Immature natural killer cell (primary cell): ENCODE measurements at regions not wholly inside any gene's neighbourhood (a gene's known extent, or its start where the extent isn't known, plus 50 kb on each side); places are given as distances from the start of the nearest gene placed in this dataset.

Source experiments
- DNase-seq, 3 donors: peaks; one replicate each; pipeline ENCODE4 v3.0.0; 2022; ENCODE audit warnings: mixed read lengths in 1 of 3
- H3K27ac Mint-ChIP-seq, 6 donors: one replicate each; pipeline ENCODE4 v1.8.0; 2020; ENCODE audit warnings: mixed read lengths in 6 of 6, mild to moderate bottlenecking in 5 of 6, inconsistent platforms in 4 of 6, moderate library complexity in 3 of 6
- H3K27me3 Mint-ChIP-seq, 3 donors: one replicate each; pipeline ENCODE4 v1.8.0; 2020 to 2021; ENCODE audit warnings: low read depth in 3 of 3, mild to moderate bottlenecking in 3 of 3, mixed read lengths in 3 of 3, moderate library complexity in 3 of 3, inconsistent platforms in 1 of 3
- H3K36me3 Mint-ChIP-seq, 3 donors: one replicate each; pipeline ENCODE4 v1.8.0; 2020; ENCODE audit warnings: mixed read lengths in 3 of 3, inconsistent platforms in 2 of 3, mild to moderate bottlenecking in 2 of 3
- H3K4me1 Mint-ChIP-seq, 2 donors: one replicate each; pipeline ENCODE4 v1.8.0; 2020; ENCODE audit warnings: inconsistent platforms in 2 of 2, mild to moderate bottlenecking in 2 of 2, mixed read lengths in 2 of 2, moderate library complexity in 1 of 2
- H3K4me3 Mint-ChIP-seq, 5 donors: one replicate each; pipeline ENCODE4 v1.8.0; 2020; ENCODE audit warnings: mild to moderate bottlenecking in 5 of 5, mixed read lengths in 5 of 5, inconsistent platforms in 3 of 5, moderate library complexity in 3 of 5
- H3K9me3 Mint-ChIP-seq, 6 donors: one replicate each; pipeline ENCODE4 v1.8.0; 2020; ENCODE audit warnings: mild to moderate bottlenecking in 6 of 6, mixed read lengths in 6 of 6, inconsistent platforms in 4 of 6, moderate library complexity in 3 of 6

DNA sequence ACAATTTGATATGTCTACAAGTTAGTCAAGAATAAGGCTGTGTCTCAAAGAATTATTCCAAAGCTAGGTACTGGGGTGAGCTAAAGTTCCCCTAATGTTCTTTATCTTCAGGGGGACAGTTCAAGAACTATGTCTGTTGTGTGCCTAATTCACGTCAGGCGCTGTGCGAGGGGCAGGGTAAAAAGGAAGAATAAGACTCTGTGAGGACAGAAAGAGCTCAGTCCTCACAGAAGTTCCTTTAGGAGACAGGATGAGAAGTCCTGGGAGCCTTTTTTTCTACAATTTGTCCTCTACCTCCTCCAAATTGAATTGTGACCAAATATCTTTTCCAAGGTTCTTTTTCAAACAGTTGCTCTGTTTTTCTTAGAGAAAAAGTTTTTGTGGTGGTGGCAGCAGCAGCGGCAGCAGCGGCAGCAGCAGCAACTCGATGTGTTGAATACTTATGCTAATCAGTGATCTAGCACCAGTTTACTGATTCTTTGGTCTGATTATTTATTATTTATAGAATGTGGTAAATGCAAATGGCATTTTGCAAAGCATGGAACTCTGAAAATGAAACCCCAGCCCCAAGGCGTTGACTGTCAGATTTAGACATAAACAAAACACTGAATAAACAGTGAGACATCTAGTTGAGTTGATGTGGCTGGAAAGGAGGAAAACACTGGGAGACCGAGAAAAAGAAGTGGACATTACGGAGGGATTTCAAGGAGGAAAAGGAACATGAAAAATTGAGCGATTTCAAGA lies 88.6 kb downstream of the GTPBP8 start:
- no peak for DNase-seq
- Mint-ChIP-seq H3K9me3 (no peaks in the 10 kb centered on the region), H3K27ac (no peak overlapping the region), H3K4me3 (no peak overlapping the region), H3K27me3 (peaks cover 0 to 1% (median 0%) of the 10 kb centered on the region in 3 donors), H3K36me3 (peaks cover 0 to 7% (median 6%) of the 10 kb centered on the region in 3 donors), H3K4me1 (no peaks in the 10 kb centered on the region)

GRCh38 chr3:113084777-113085176 lies 94.0 kb downstream of the GTPBP8 start:
- no peaks in the 10 kb centered on the region for H3K4me1 Mint-ChIP-seq
- H3K27ac Mint-ChIP-seq, result no peak overlapping the region
- H3K27me3 Mint-ChIP-seq, result no peaks in the 10 kb centered on the region

GRCh38 chr3:113086560-113087461 lies 96.0 kb downstream of the GTPBP8 start:
- Mint-ChIP-seq H3K27me3 (no peaks in the 10 kb centered on the region), H3K4me3 (no peak overlapping the region), H3K9me3 (no peaks in the 10 kb centered on the region), H3K27ac (no peak overlapping the region), H3K4me1 (no peaks in the 10 kb centered on the region), H3K36me3 (peaks cover 17 to 34% (median 20%) of the 10 kb centered on the region in 3 donors)
- DNase-seq, result no peak

More at GRCh38 chr3:113084777-113085176, 94.0 kb downstream of the GTPBP8 start:
- Mint-ChIP-seq H3K36me3 (peaks cover 12 to 26% (median 13%) of the 10 kb centered on the region in 3 donors), H3K4me3 (no peak overlapping the region), H3K9me3 (no peaks in the 10 kb centered on the region)
- DNase-seq, result no peak

GRCh38 chr3:113088616-113089015 lies 97.8 kb downstream of the GTPBP8 start:
- Mint-ChIP-seq H3K27ac (no peak overlapping the region), H3K27me3 (no peaks in the 10 kb centered on the region), H3K9me3 (no peaks in the 10 kb centered on the region)

DNA sequence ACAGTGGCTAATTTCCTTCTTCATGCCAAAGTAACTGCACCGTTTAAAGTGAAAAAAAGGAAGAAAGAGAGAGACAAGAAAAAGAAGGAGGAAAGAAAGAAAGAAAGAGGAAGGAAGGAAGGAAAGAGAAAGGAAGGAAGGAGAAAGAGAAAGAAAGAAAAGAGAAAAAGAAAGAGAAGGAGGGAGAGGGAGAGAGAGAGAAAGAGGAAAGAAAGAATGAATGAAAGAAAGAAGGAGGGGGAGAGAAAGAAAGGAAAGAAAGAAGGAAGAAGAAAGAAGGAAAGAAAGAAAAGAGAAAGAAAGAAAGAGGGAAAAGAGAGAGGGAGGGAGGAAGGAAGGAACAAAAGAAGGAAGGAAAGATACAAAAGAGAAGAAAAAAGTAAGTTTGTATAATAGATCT lies 100.6 kb downstream of the GTPBP8 start:
- Mint-ChIP-seq H3K9me3 (no peaks in the 10 kb centered on the region), H3K27ac (no peak overlapping the region), H3K27me3 (peaks cover 0 to 2% (median 0%) of the 10 kb centered on the region in 3 donors), H3K4me1 (no peaks in the 10 kb centered on the region), H3K36me3 (peaks cover 12 to 22% (median 16%) of the 10 kb centered on the region in 3 donors), H3K4me3 (no peak overlapping the region)
- DNase-seq, result no peak

More at GRCh38 chr3:113088616-113089015, 97.8 kb downstream of the GTPBP8 start:
- H3K36me3 Mint-ChIP-seq, result peaks cover 17 to 30% (median 20%) of the 10 kb centered on the region in 3 donors
- no peak overlapping the region for H3K4me3 Mint-ChIP-seq
- no peaks in the 10 kb centered on the region for H3K4me1 Mint-ChIP-seq
- DNase-seq, result no peak

GRCh38 chr3:113092746-113093145 lies 102.0 kb downstream of the GTPBP8 start:
- no peak overlapping the region for H3K27ac Mint-ChIP-seq

DNA sequence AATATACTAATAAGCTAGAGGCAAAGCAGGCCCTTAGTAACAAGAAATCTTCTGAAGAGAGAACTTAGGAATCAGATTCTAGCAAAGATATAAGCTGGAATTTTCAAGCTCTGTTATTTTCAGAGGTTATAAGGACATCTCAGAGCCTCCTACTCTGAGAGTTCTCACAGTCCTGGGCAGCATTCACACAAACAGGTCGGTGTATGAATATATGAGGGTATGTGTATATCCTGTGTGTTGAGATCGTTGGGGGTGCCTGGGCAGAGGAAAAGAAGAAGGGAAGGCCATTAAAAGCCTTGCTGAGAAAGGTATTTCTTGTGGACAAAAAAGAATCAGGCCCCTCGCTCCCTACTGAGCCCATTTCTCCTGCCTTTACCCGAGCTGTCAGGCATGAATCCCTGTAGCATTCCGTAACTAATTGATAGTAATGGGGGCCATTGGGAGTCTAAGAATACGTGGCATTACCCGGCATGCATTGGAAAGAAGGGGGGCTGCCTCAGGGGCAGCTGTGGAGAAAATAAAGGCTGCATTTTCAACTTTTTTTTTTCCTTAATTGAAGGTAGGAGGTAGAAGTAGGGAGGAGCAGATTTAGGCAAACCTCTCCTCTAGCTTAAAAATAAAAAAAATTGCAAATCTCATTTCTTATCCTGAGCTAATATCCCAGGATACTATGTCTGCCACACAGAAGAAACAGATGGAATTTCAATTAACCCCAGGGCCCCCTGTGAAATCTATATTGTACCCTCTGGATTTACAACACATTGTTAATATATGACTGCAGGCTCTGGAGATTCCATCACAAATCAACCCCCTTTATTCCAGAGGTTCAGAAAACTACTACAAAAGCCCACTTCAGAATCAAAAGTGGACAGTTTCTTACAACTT lies 103.8 kb downstream of the GTPBP8 start:
- peaks cover 0 to 2% (median 0%) of the 10 kb centered on the region in 3 donors for H3K27me3 Mint-ChIP-seq
- H3K36me3 Mint-ChIP-seq, result peaks cover 6 to 10% (median 10%) of the 10 kb centered on the region in 3 donors
- H3K4me1 Mint-ChIP-seq, result no peaks in the 10 kb centered on the region

More at GRCh38 chr3:113092746-113093145, 102.0 kb downstream of the GTPBP8 start:
- Mint-ChIP-seq H3K4me3 (no peak overlapping the region), H3K4me1 (no peaks in the 10 kb centered on the region), H3K27me3 (peaks cover 0 to 2% (median 0%) of the 10 kb centered on the region in 3 donors), H3K9me3 (no peaks in the 10 kb centered on the region), H3K36me3 (peaks cover 12 to 22% (median 16%) of the 10 kb centered on the region in 3 donors)
- no peak for DNase-seq

GRCh38 chr3:113096188-113096892 lies 105.6 kb downstream of the GTPBP8 start:
- no peaks in the 10 kb centered on the region for H3K4me1 Mint-ChIP-seq
- peaks cover 0 to 2% (median 0%) of the 10 kb centered on the region in 3 donors for H3K27me3 Mint-ChIP-seq
- H3K36me3 Mint-ChIP-seq, result no peaks in the 10 kb centered on the region
- DNase-seq, result no peak
- H3K27ac Mint-ChIP-seq, result no peak overlapping the region
- no peaks in the 10 kb centered on the region for H3K9me3 Mint-ChIP-seq
- no peak overlapping the region for H3K4me3 Mint-ChIP-seq

More for the DNA sequence above, 103.8 kb downstream of the GTPBP8 start:
- DNase-seq, result no peak
- Mint-ChIP-seq H3K27ac (no peak overlapping the region), H3K9me3 (no peaks in the 10 kb centered on the region), H3K4me3 (no peak overlapping the region)

DNA sequence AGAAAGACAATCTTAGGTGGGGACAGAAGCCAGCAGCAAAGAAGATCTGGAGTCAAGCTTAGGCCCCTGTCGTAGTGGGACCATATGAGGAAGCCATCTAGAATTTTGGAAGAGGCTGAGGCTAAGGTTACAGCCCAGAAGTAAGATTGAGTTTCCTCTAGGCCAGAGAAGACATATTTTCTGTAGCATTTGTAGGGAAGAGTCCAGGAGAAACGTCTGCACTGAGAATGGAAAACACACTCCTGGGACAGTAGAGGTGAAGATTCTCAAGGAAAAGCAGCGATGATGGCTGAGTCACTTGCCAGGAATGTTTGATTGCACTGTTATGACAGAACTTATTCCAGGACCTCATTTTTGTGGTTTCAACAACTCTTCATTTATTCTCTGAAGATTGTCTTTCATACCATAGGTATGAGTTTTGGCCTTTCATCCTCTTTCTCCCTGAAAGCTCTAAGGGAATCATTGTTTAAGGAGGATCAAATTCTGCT lies 107.2 kb downstream of the GTPBP8 start:
- Mint-ChIP-seq H3K9me3 (no peaks in the 10 kb centered on the region), H3K27ac (no peak overlapping the region), H3K27me3 (peaks cover 0 to 2% (median 0%) of the 10 kb centered on the region in 3 donors), H3K36me3 (peaks cover 0 to 3% (median 0%) of the 10 kb centered on the region in 3 donors), H3K4me3 (no peak overlapping the region), H3K4me1 (no peaks in the 10 kb centered on the region)
- no peak for DNase-seq

GRCh38 chr3:113100063-113100462 lies 109.3 kb downstream of the GTPBP8 start:
- peaks cover 0 to 6% (median 0%) of the 10 kb centered on the region in 3 donors for H3K36me3 Mint-ChIP-seq
- H3K4me3 Mint-ChIP-seq, result no peak overlapping the region
- H3K4me1 Mint-ChIP-seq, result no peaks in the 10 kb centered on the region

GRCh38 chr3:113103588-113103987 lies 107.8 kb upstream of the BOC start:
- Mint-ChIP-seq H3K27ac (no peak overlapping the region), H3K4me1 (no peaks in the 10 kb centered on the region)
- no peak for DNase-seq

More at GRCh38 chr3:113100063-113100462, 109.3 kb downstream of the GTPBP8 start:
- Mint-ChIP-seq H3K27me3 (peaks cover 0 to 4% (median 0%) of the 10 kb centered on the region in 3 donors), H3K27ac (no peak overlapping the region), H3K9me3 (no peaks in the 10 kb centered on the region)
- no peak for DNase-seq

DNA sequence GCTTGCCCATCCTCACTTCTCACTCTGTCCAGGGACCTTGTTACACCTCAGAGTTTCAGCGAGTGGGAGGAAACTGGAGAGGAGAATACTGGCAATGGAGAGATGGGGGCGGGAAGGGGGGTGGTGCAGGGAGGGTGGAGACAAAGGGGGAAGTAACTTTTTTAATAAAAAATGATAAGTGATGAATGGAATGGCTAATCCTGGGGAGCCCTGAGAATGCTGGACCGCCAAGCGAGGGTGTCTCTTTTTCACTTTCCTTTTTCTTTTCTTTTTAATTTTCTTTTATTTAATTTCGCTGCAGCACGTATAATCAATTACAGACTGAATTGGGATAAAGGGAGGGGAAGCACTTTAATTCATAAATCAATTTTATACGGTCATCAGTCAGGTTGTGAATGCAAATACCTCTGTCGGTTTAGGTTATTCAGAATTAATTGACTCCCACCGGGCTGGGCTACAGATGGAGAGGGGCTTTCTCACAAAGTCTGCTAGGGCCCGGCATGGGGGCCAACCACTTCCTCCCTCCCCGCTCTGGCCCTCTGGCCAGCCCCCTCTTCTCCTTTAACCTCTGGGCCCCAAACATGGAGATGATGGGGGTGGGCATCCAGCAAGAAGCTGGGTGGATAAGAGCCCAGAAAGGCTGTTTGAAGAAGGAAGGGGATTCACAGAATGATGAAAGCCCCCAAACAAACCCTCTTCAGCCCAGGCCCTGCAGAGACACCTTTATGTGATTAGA lies 106.8 kb upstream of the BOC start:
- Mint-ChIP-seq H3K9me3 (no peaks in the 10 kb centered on the region), H3K4me1 (no peaks in the 10 kb centered on the region), H3K27me3 (peaks cover 0 to 4% (median 0%) of the 10 kb centered on the region in 3 donors), H3K27ac (no peak overlapping the region), H3K36me3 (peaks cover 0 to 6% (median 0%) of the 10 kb centered on the region in 3 donors), H3K4me3 (no peak overlapping the region)
- no peak for DNase-seq

More at GRCh38 chr3:113103588-113103987, 107.8 kb upstream of the BOC start:
- peaks cover 0 to 4% (median 0%) of the 10 kb centered on the region in 3 donors for H3K27me3 Mint-ChIP-seq
- no peak overlapping the region for H3K4me3 Mint-ChIP-seq
- peaks cover 0 to 6% (median 0%) of the 10 kb centered on the region in 3 donors for H3K36me3 Mint-ChIP-seq
- H3K9me3 Mint-ChIP-seq, result no peaks in the 10 kb centered on the region
